HL-60 (cell line): ENCODE measurements at regions not wholly inside any gene's neighbourhood (a gene's known extent, or its start where the extent isn't known, plus 50 kb on each side); places are given as distances from the start of the nearest gene placed in this dataset.

Source experiments
- DNase-seq, 2 experiments: peaks; one replicate each; pipeline ENCODE4 v3.0.0-alpha.2; 2010 to 2020; ENCODE audit warnings: low read depth in 1 of 2, low spot score in 1 of 2
- H3K27ac ChIP-seq: fragments of 250-450 bp; sonication (Bioruptor Pico); replicated peaks from 2 replicates; pipeline ENCODE4 v1.5.1; 2020; ENCODE audit warnings: mild to moderate bottlenecking, moderate library complexity
- H3K27me3 ChIP-seq: fragments of 250-450 bp; sonication (Bioruptor Pico); 2 replicates; pipeline ENCODE4 v1.5.1; 2021; ENCODE audit warnings: mild to moderate bottlenecking, moderate library complexity; ENCODE audit not compliant: insufficient read depth, poor library complexity, severe bottlenecking
- H3K4me3 ChIP-seq: replicated peaks from 2 replicates; pipeline ENCODE4 v1.5.1; 2011; ENCODE audit warnings: mild to moderate bottlenecking, control low read depth, low read length; ENCODE audit not compliant: insufficient read depth
- CTCF ChIP-seq: IDR thresholded peaks from one replicate; pipeline ENCODE4 v1.5.1; 2011; ENCODE audit warnings: low read length, control low read depth, inconsistent platforms; ENCODE audit not compliant: insufficient read depth
- GABPA ChIP-seq: IDR thresholded peaks from 2 replicates; pipeline ENCODE4 v1.6.1; 2012; ENCODE audit warnings: low read depth
- POLR2AphosphoS5 ChIP-seq: IDR thresholded peaks from 2 replicates; pipeline ENCODE4 v1.6.1; 2012; ENCODE audit warnings: low read depth
- REST ChIP-seq: IDR thresholded peaks from 2 replicates; pipeline ENCODE4 v1.6.1; 2012; ENCODE audit warnings: low read depth; ENCODE audit not compliant: insufficient replicate concordance
- SPI1 ChIP-seq: IDR thresholded peaks from 2 replicates; pipeline ENCODE4 v1.6.1; 2012; ENCODE audit warnings: low read depth, mild to moderate bottlenecking, borderline replicate concordance

DNA sequence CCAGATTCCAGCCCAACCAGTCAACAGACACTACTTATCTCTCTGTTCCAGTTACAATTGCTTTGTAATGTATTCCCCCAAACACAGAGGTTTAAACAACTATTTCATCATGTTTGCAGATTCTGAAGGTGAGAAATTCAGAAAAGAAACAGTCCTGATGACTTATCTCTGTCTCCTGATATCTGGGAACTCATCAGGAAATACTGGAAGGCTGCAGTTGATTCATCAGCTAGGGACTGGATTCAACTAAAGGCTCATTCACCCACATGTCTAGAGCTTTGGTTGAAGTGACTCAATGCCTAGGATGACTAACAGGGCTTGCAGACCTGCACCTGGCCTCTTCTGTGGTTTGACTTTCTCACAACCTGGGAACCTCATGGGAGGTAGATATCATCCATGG lies 56.6 kb upstream of the GPC6 start:
- H3K27ac ChIP-seq: no peak overlapping the region
- no peak for DNase-seq
- TF ChIP-seq POLR2AphosphoS5: no peak
- TF ChIP-seq CTCF: no peak
- no peak for TF ChIP-seq REST
- no peak for TF ChIP-seq GABPA
- TF ChIP-seq SPI1: no peak
- H3K27me3 ChIP-seq: no peaks in the 10 kb centered on the region
- H3K4me3 ChIP-seq: no peak overlapping the region

DNA sequence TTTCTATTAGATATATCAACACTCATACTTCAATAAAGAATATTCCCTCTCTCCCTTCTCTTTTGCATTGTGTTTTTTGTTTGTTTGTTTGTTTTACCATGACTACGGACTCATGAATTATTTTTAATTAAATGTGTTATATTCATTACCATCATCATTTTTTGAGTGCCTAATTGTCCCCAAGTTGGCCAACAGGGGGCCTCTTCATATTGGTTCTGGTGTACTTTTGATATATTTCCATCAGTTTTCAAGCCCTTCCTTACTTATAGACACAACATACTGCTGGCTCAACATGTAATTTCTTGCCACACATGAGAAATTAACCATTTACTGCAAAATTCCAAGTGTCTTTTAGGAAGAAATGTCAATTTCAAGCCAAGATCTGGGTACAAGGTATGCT lies 54.5 kb upstream of the GPC6 start:
- TF ChIP-seq GABPA (no peak), POLR2AphosphoS5 (no peak), REST (no peak)
- Histone ChIP-seq H3K27me3 (no peaks in the 10 kb centered on the region), H3K27ac (no peak overlapping the region), H3K4me3 (no peak overlapping the region)
- no peak for DNase-seq

DNA sequence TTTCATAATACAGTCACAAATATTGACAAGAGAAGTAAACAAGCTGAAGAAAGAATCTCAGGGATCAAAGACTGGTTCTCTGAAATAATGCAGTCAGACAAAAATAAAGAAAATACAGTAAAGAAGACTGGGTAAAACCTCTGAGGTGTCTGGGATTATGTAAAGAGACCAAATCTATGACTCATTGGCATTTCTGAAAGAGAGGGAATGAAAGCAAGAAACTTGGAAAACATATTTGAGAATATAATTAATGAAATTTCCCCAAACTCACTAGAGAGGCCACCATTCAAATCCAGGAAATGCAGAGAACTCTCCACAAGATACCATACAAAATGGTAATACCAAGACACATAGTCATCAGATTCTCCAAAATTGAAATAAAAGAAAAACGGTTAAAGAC lies 53.0 kb upstream of the GPC6 start:
- H3K27me3 ChIP-seq: no peaks in the 10 kb centered on the region
- DNase-seq: no peak
- TF ChIP-seq SPI1 (no peak), REST (no peak), CTCF (no peak), GABPA (no peak), POLR2AphosphoS5 (no peak)
- no peak overlapping the region for H3K27ac ChIP-seq
- H3K4me3 ChIP-seq: no peak overlapping the region

- Histone ChIP-seq H3K27me3 (no peaks in the 10 kb centered on the region), H3K27ac (no peak overlapping the region), H3K4me3 (no peak overlapping the region)
- TF ChIP-seq REST (no peak), CTCF (no peak), POLR2AphosphoS5 (no peak), GABPA (no peak), SPI1 (no peak)
- no peak for DNase-seq
These were observed 52.3 kb upstream of the GPC6 start for GRCh38 chr13:93174260-93174659.
